Skeletal muscle tissue (tissue), 3 donors: ENCODE measurements at regions not wholly inside any gene's neighbourhood (a gene's known extent, or its start where the extent isn't known, plus 50 kb on each side); places are given as distances from the start of the nearest gene placed in this dataset.
"Not testable (repeated sequence)": the region's sequence is repeated elsewhere in the genome, so short reads cannot be mapped to it uniquely, and the experiment has no call there.

Experiments
- H3K27ac ChIP-seq: one replicate; pipeline ENCODE4 v1.7.0; 2013; ENCODE audit warnings: mild to moderate bottlenecking, low read depth, low read length, inconsistent platforms
- H3K27me3 ChIP-seq, 3 donors: one replicate each; pipeline ENCODE4 v1.7.0; 2013; ENCODE audit warnings: low read length in 3 of 3; ENCODE audit not compliant: control insufficient read depth in 3 of 3, insufficient read depth in 3 of 3
- H3K36me3 ChIP-seq, 3 donors: one replicate each; pipeline ENCODE4 v1.7.0; 2013; ENCODE audit warnings: low read length in 3 of 3; ENCODE audit not compliant: control insufficient read depth in 3 of 3, insufficient read depth in 3 of 3
- H3K4me1 ChIP-seq, 3 donors: one replicate each; pipeline ENCODE4 v1.7.0; 2013; ENCODE audit warnings: low read length in 3 of 3, mild to moderate bottlenecking in 3 of 3; ENCODE audit not compliant: control insufficient read depth in 3 of 3, insufficient read depth in 3 of 3
- H3K4me3 ChIP-seq, 3 donors: one replicate each; pipeline ENCODE4 v1.7.0; 2013; ENCODE audit warnings: low read length in 3 of 3
- H3K9ac ChIP-seq, 3 donors: one replicate each; pipeline ENCODE4 v1.7.0; 2013; ENCODE audit warnings: low read length in 3 of 3, mild to moderate bottlenecking in 3 of 3, moderate library complexity in 2 of 3, low read depth in 1 of 3
- H3K9me3 ChIP-seq, 3 donors: one replicate each; pipeline ENCODE4 v1.7.0; 2013; ENCODE audit warnings: low read length in 3 of 3; ENCODE audit not compliant: control insufficient read depth in 3 of 3
- donor health status: Osteomylitis.

DNA sequence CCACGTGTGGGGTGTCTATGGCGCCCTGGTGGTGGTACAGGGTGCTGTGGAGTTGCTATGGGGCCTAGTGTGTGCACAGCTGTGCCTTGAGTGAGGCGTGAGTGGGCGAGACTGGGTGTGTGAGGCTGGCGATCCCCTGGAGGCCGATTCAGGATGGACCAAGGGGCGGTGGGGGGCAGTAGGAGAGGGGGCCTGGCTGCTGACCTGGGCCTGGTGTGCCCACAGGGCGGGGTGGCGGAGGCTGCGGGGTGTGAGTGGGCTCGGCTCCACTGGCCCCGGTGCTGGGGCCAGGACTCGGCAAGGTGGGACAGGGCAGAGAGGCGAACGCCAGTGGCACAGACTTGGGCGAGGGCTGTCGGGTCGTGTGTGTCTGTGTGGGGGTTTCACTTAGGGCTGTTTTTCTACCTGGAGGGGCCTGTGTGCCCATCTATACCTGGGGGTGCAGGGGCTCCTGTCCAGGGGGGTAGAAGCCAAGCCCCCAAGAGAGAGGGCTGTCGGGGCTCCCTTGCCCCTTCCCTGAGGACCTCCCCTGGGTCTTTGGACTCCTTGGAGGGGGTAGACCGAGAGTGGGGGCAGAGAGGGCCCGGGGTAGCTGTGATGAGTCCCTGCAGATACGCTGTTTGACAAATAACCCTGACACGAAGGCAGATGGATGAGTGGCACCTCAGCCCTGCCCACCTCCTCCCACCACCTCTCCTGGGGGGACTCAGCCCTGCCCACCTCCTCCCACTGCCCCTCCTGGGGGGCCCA lies 194.6 kb downstream of the TMEM121 start:
- not testable (repeated sequence) for H3K27me3 ChIP-seq, H3K4me1 ChIP-seq, H3K4me3 ChIP-seq, H3K9ac ChIP-seq, H3K9me3 ChIP-seq, H3K36me3 ChIP-seq, H3K27ac ChIP-seq

DNA sequence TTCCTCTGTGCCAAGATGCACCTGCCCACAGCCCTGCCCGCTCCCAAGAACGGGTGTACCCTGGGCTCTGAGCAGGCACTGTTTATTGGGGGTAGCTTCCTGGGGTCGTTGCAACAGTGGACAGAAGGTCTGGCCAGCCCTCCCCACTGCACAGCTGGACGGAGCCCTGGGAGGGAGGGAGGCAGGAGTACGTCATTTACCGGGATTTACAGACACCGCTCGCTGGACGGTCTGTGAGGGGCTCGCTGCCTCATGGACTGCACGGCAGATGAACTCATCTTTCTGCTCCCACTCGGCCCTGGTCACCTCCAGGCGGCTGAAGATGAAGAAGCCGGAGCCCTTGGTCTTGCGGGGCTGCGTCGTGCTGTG lies 195.2 kb downstream of the TMEM121 start:
- not testable (repeated sequence) for H3K9ac ChIP-seq, H3K36me3 ChIP-seq, H3K27ac ChIP-seq, H3K9me3 ChIP-seq, H3K27me3 ChIP-seq, H3K4me3 ChIP-seq, H3K4me1 ChIP-seq

DNA sequence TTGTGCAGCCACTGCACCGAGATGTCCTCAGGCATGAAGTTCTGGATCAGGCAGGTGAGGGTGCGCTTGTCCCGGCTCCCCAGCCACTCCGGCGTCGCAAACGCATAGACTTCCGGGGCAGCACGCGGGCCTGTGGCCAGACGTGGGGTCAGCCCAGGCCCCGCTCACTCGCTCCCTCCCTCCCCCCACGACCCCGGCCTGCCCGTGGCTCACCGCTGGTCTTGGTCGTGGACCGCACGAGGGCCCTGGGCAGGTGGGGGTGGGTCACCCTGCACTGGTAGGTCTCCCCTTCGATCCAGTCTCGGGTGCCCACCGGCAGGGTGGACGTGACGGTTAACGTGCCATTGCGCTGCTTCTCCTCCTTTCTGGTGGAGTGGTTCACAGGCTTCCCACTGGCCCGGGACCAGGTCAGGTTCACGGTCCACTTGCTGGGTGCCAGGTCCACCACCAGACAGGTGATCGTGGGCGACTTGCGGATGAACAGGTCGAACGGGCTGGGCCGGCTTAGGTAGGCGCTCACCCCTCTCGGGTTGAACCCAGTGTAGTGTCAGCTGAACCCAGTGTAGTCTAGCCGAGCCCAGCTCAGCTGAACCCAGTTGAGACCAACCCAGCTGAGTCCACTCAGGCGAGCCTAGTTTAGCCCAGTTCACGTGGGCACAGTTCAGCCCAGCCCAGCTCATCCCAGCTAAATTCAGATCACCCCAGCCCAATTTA lies 195.8 kb downstream of the TMEM121 start:
- H3K9ac ChIP-seq, H3K4me3 ChIP-seq, H3K36me3 ChIP-seq, H3K27ac ChIP-seq, H3K27me3 ChIP-seq, H3K4me1 ChIP-seq, H3K9me3 ChIP-seq: not testable (repeated sequence)

DNA sequence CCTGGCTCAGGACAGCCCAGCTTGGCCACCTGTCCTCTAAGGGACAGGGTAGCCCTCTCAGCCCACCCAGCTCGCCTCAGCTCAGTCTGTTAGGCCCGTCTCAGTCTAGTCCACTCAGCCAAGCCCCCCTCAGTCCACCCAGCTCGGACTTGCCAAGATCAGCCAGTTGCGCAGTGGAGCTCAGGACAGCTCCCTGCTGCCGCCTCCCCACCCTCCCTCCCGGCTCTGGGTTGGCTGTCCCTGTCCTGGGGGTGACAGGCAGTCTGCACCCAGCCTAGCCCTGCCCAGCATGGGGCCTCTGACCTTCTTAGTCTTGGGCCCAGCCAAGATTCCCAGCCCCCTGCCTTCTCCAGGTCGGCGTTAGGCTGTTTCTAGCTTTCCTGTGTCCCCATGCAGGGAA lies 196.9 kb downstream of the TMEM121 start:
- not testable (repeated sequence) for H3K36me3 ChIP-seq, H3K4me1 ChIP-seq, H3K4me3 ChIP-seq, H3K9ac ChIP-seq, H3K27me3 ChIP-seq, H3K27ac ChIP-seq, H3K9me3 ChIP-seq

DNA sequence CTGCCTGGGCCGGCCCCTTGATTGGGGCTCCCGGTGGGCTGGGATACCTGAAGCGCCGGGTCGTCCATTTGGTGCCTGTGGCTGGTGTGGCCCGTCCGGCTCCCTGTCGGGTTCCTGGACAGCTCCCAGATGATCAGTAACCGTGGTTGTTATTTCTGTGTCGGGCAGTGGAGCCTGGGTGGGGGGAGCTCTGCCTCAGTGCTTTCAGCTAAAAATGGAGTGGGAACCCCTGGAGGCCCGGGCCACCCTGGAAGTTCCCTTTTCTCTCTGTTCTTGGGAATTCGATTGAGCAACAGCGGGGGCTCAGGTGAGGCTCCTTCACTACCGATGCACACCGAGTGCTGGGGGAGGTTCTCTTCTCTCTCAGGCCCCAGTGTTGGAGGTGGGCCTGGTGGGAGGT lies 197.4 kb downstream of the TMEM121 start:
- H3K4me3 ChIP-seq, H3K27me3 ChIP-seq, H3K27ac ChIP-seq, H3K4me1 ChIP-seq, H3K9ac ChIP-seq, H3K36me3 ChIP-seq, H3K9me3 ChIP-seq: not testable (repeated sequence)

DNA sequence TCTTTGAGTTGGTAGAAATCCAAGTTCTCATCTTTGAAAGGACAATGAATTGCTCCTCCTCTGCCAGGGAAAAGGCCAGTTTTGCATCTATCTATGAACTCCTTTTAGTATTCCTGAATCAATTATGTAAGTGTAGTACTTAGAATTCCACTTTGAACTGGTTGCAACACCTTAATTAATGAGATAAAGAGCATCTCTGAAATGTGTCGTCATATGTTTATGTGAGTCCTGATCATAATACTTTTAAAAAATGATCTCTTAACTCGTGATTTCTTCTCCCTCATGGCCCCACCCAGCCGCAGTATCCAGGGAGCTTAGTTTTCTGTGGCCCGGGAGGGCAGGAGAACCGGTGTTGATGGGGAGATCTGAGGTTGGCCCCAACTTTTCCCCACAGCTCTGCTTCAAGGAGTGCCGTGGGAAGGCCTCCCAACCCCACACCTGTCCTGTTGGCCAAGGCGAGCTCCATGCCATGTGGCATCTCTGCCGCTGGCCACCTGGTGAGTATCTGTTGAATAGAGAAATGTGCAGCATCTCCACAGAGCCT lies 203.5 kb downstream of the TMEM121 start:
- H3K36me3 ChIP-seq, H3K4me3 ChIP-seq: not testable (repeated sequence)
- peaks cover 0 to 13% (median 4%) of the 10 kb centered on the region in 3 donors for H3K27me3 ChIP-seq

DNA sequence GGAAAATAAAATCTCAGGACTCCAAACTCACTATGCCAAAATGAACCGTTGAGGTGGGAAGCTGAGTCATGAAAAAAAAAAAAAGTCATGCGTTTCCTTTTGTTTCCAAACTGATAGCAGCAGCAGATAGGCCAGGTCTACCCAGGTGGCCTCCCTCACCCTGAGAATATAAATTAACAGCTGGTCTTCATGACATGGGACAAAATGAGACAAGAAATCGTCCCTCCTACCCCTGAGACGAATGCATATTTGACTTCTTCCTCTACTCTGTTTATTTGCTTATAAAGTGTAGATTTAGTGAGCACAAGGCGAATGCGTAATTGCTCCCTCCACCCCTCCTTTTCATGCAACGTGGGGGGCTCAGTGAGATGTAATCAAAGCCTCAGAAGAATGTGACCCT lies 204.3 kb downstream of the TMEM121 start:
- not testable (repeated sequence) for H3K9me3 ChIP-seq, H3K9ac ChIP-seq, H3K4me1 ChIP-seq, H3K4me3 ChIP-seq, H3K27ac ChIP-seq, H3K36me3 ChIP-seq
- peaks cover 0 to 13% (median 4%) of the 10 kb centered on the region in 3 donors for H3K27me3 ChIP-seq

More for the DNA sequence above, 203.5 kb downstream of the TMEM121 start:
- H3K9me3 ChIP-seq, H3K9ac ChIP-seq, H3K27ac ChIP-seq, H3K4me1 ChIP-seq: not testable (repeated sequence)

DNA sequence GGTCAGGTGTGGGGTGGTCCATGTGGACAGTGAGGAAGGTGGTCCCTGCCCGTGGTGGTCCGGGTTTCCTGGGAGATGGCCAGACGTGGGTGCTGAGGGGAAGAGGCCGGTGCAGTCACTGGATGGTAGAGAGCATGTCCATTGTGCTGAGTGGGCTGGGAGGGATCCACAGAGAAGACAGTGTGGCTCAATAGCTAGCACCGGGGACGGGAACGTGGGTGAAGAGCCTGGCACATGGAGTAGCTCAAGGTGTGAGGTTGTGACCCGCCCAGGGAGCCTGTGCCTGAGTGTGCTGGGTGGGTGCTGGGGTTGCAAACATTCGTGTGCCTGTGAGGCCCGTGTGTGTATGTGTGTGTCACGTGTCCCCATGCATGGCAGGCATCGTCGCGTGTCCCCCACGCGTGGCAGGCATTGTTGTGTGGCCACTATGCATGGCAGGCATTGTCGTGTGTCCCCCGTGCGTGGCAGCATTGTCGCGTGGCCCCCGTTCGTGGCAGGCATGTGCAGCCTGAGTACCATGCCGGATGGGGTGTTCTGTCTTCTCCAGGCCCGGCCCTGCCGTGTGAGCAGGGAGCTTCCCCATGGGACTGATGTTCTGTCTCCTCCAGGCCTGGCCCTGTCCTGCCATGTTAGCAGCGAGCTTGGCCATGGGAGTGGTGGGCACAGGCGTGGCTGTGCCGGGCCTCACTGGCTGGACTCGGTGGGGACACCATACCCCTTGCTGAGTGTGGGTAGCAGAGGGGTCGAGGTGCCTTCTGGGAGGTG lies 205.0 kb downstream of the TMEM121 start:
- not testable (repeated sequence) for H3K9ac ChIP-seq, H3K27ac ChIP-seq, H3K36me3 ChIP-seq, H3K9me3 ChIP-seq, H3K4me1 ChIP-seq, H3K4me3 ChIP-seq
- peaks cover 0 to 13% (median 4%) of the 10 kb centered on the region in 3 donors for H3K27me3 ChIP-seq

DNA sequence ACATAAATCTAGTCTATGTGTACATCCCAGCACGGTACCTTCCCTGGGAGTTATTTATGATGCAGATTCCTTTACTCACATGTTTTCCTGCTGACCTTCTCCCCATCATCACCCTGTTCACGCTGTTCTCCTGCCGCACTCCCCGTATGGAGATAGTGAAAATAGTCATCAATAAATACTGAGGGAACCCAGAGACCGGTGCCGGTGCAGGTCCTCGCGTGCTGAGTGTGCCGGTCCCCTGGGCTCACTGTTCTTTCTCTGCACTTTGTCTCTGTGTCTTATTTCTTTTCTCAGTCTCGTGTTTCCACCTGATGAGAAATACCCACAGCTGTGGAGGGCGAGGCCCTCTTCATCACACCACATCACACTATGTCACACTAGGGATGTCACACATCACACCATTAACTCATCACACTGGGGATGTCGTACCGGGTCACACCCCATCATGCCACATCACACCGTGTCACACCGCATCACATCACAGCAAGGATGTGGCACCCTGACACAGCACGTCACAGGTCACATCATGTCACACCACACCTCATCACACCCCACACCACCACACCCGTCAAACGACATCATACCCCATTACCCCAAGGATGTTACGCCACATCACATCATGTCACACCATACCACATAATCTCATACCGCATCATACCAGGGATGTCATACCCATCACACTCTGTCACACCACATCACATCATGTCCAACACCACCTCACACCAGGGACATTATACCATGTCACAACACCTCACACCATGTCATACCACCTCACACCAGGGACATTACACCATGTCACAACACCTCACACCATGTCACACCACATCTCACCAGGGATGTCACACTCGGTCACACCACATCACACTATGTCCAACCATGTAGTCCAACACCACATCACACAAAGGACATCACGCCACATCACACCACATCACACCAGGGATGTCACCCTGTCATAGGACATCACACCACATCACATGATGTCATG lies 207.0 kb downstream of the TMEM121 start:
- H3K9me3 ChIP-seq: peaks cover 0 to 2% (median 0%) of the 10 kb centered on the region in 3 donors
- H3K36me3 ChIP-seq: no peaks in the 10 kb centered on the region
- no peak overlapping the region for H3K9ac ChIP-seq
- no peak overlapping the region for H3K4me3 ChIP-seq
- H3K27me3 ChIP-seq: peaks cover 0 to 13% (median 4%) of the 10 kb centered on the region in 3 donors
- H3K4me1 ChIP-seq: no peaks in the 10 kb centered on the region
- H3K27ac ChIP-seq: no peak overlapping the region
